Ammon's horn (tissue), 1 donor: ENCODE measurements at regions not wholly inside any gene's neighbourhood (a gene's known extent, or its start where the extent isn't known, plus 50 kb on each side); places are given as distances from the start of the nearest gene placed in this dataset.

Experiments used
- DNase-seq: peaks from one replicate; pipeline ENCODE4 v3.0.0-alpha.2; 2016; ENCODE audit warnings: low spot score

GRCh38 chr5:2263763-2264162 lies 381.0 kb upstream of the IRX4 start:
- DNase-seq, result no peak

- no peak for DNase-seq
These were observed 379.9 kb upstream of the IRX4 start for GRCh38 chr5:2262620-2263019.

- DNase-seq, result no peak
These were observed 378.4 kb upstream of the IRX4 start for GRCh38 chr5:2261004-2261703.

GRCh38 chr5:2260211-2261003 lies 377.7 kb upstream of the IRX4 start:
- no peak for DNase-seq

- no peak for DNase-seq
These were observed 376.9 kb upstream of the IRX4 start for GRCh38 chr5:2259494-2260107.

- DNase-seq, result no peak
These were observed 376.1 kb upstream of the IRX4 start for GRCh38 chr5:2258861-2259260.

- DNase-seq, result no peak
These were observed 374.9 kb upstream of the IRX4 start for GRCh38 chr5:2257326-2258244.

GRCh38 chr5:2256691-2257280 lies 374.1 kb upstream of the IRX4 start:
- no peak for DNase-seq

- no peak for DNase-seq
These were observed 373.4 kb upstream of the IRX4 start for GRCh38 chr5:2255915-2256690.

GRCh38 chr5:2254880-2255750 lies 372.4 kb upstream of the IRX4 start:
- DNase-seq, result no peak

GRCh38 chr5:2254406-2254805 lies 371.7 kb upstream of the IRX4 start:
- DNase-seq, result no peak

- DNase-seq, result no peak
These were observed 370.6 kb upstream of the IRX4 start for GRCh38 chr5:2253040-2253975.

GRCh38 chr5:2251751-2252150 lies 369.0 kb upstream of the IRX4 start:
- no peak for DNase-seq

- no peak for DNase-seq
These were observed 368.6 kb upstream of the IRX4 start for GRCh38 chr5:2251298-2251697.

GRCh38 chr5:2250365-2250950 lies 367.7 kb upstream of the IRX4 start:
- no peak for DNase-seq

- DNase-seq, result no peak
These were observed 366.7 kb upstream of the IRX4 start for GRCh38 chr5:2249442-2249841.

- DNase-seq, result no peak
These were observed 366.3 kb upstream of the IRX4 start for GRCh38 chr5:2249026-2249425.

GRCh38 chr5:2242539-2242938 lies 359.8 kb upstream of the IRX4 start:
- DNase-seq, result no peak
